Nephron progenitor cell (in vitro differentiated cells): ENCODE measurements at regions not wholly inside any gene's neighbourhood (a gene's known extent, or its start where the extent isn't known, plus 50 kb on each side); places are given as distances from the start of the nearest gene placed in this dataset.

Source experiments
- DNase-seq: peaks from one replicate; pipeline ENCODE4 v3.0.0; 2021
- H3K27ac Mint-ChIP-seq: 2 replicates; pipeline ENCODE4 v1.8.0; 2021; ENCODE audit warnings: mild to moderate bottlenecking, moderate library complexity, mixed read lengths
- H3K27me3 Mint-ChIP-seq: 2 replicates; pipeline ENCODE4 v1.8.0; 2021; ENCODE audit warnings: mild to moderate bottlenecking, low read depth, mixed read lengths; ENCODE audit not compliant: poor library complexity
- H3K36me3 Mint-ChIP-seq: 2 replicates; pipeline ENCODE4 v1.8.0; 2021; ENCODE audit warnings: low read depth, mixed read lengths
- H3K4me1 Mint-ChIP-seq: 2 replicates; pipeline ENCODE4 v1.8.0; 2021; ENCODE audit warnings: mixed read lengths
- H3K4me3 Mint-ChIP-seq: 2 replicates; pipeline ENCODE4 v1.8.0; 2021; ENCODE audit warnings: mild to moderate bottlenecking, moderate library complexity, mixed read lengths
- H3K9me3 Mint-ChIP-seq: 2 replicates; pipeline ENCODE4 v1.8.0; 2021; ENCODE audit warnings: mild to moderate bottlenecking, moderate library complexity, mixed read lengths
- CTCF ChIP-seq: fragments of 200-600 bp; sonication (generic); IDR thresholded peaks from 2 replicates; pipeline ENCODE4 v1.5.0; 2021; ENCODE audit warnings: antibody characterized with exemption

GRCh38 chr6:132126150-132126549, 175.0 kb upstream of the CCN2 start:
- no peak overlapping the region for H3K27ac Mint-ChIP-seq
- H3K27me3 Mint-ChIP-seq = peaks cover 3% of the 10 kb centered on the region
- peaks cover 7% of the 10 kb centered on the region for H3K4me1 Mint-ChIP-seq
- no peaks in the 10 kb centered on the region for H3K36me3 Mint-ChIP-seq
- no peak overlapping the region for H3K4me3 Mint-ChIP-seq
- DNase-seq = no peak
- TF ChIP-seq CTCF = no peak
- no peaks in the 10 kb centered on the region for H3K9me3 Mint-ChIP-seq

- no peak for DNase-seq
- no peaks in the 10 kb centered on the region for H3K9me3 Mint-ChIP-seq
- no peaks in the 10 kb centered on the region for H3K36me3 Mint-ChIP-seq
- no peak overlapping the region for H3K27ac Mint-ChIP-seq
- H3K27me3 Mint-ChIP-seq = peaks cover 3% of the 10 kb centered on the region
- H3K4me3 Mint-ChIP-seq = no peak overlapping the region
- H3K4me1 Mint-ChIP-seq = no peaks in the 10 kb centered on the region
- TF ChIP-seq CTCF = no peak
Measured at GRCh38 chr6:132122871-132123270, 171.7 kb upstream of the CCN2 start.

GRCh38 chr6:132122176-132122575, 171.0 kb upstream of the CCN2 start:
- no peaks in the 10 kb centered on the region for H3K36me3 Mint-ChIP-seq
- no peak overlapping the region for H3K27ac Mint-ChIP-seq
- H3K4me1 Mint-ChIP-seq = no peaks in the 10 kb centered on the region
- no peak for TF ChIP-seq CTCF
- no peak overlapping the region for H3K4me3 Mint-ChIP-seq
- no peaks in the 10 kb centered on the region for H3K9me3 Mint-ChIP-seq
- DNase-seq = no peak
- H3K27me3 Mint-ChIP-seq = peaks cover 1% of the 10 kb centered on the region

GRCh38 chr6:132118144-132118543, 167.0 kb upstream of the CCN2 start:
- Mint-ChIP-seq H3K9me3 (no peaks in the 10 kb centered on the region), H3K27ac (no peak overlapping the region), H3K4me1 (no peaks in the 10 kb centered on the region), H3K27me3 (no peaks in the 10 kb centered on the region), H3K4me3 (no peak overlapping the region), H3K36me3 (no peaks in the 10 kb centered on the region)
- TF ChIP-seq CTCF = no peak
- no peak for DNase-seq

GRCh38 chr6:132115714-132116366, 164.7 kb upstream of the CCN2 start:
- DNase-seq = no peak
- Mint-ChIP-seq H3K36me3 (no peaks in the 10 kb centered on the region), H3K27ac (no peak overlapping the region)

More at GRCh38 chr6:132115714-132116366, 164.7 kb upstream of the CCN2 start:
- no peak for TF ChIP-seq CTCF
- no peaks in the 10 kb centered on the region for H3K27me3 Mint-ChIP-seq
- H3K4me1 Mint-ChIP-seq = no peaks in the 10 kb centered on the region
- no peak overlapping the region for H3K4me3 Mint-ChIP-seq
- peaks cover 5% of the 10 kb centered on the region for H3K9me3 Mint-ChIP-seq
